Stimulated activated CD4-positive, alpha-beta T cell treated with anti-CD3 and anti-CD28 coated beads, Interleukin-4, amount 100 ng/mL, for 4 hours (primary cell): ENCODE measurements at regions not wholly inside any gene's neighbourhood (a gene's known extent, or its start where the extent isn't known, plus 50 kb on each side); places are given as distances from the start of the nearest gene placed in this dataset.
"Not testable (repeated sequence)": the region's sequence is repeated elsewhere in the genome, so short reads cannot be mapped to it uniquely, and the experiment has no call there.

ENCODE experiments used
- DNase-seq, 2 experiments: peaks; one replicate each; pipeline ENCODE4 v3.0.0-alpha.2; 2020

DNA sequence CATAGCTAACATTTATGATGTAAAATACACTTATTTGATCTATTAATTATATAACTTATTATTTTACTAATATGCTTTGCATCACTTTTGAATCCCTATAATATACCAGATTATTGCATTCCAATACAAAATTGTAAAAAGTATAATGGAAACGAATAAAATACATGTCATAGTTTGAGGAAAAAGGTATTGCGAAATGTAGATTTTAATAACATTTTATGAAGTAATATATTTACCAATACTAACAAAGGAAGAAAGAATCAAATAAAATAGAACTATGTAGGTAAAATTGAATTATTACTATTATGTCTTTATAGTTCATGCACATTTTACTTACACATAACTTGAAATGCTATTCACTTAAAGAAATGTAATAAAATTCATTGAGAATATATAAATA is 1300.2 kb downstream of the ADGRL3 start:
- DNase-seq = no peak

DNA sequence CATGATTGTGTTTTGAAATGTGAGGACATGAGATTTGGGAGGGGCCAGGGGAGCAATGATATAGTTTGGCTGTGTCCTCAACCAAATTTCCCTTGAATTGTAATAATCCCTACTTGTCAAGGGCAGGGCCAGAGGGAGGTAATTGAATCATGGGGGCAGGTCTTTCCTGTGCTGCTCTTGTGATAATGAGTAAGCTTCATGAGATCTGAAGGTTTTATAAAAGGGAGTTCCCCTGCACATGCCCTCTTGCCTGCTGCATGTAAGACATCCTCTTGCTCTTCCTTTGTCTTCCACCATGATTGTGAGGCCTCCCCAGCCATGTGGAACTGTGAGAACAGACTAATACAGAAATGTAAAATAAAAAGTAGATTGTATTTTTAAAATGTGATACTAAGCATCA is 1294.9 kb downstream of the ADGRL3 start:
- no peak for DNase-seq

DNA sequence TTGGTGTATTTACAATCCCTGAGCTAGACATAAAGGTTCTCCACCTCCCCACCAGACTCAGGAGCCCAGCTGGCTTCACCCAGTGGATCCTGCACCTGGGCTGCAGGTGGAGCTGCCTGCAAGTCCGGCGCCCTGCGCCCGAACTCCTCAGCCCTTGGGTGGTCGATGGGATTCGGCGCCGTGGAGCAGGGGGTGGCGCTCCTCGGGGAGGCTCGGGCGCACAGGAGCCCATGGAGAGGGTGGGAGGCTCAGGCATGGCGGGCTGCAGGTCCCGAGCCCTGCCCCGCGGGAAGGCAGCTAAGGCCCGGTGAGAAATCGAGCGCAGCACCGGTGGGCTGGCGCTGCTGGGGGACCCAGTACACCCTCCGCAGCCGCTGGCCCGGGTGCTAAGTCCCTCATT is 1291.6 kb downstream of the ADGRL3 start:
- DNase-seq = not testable (repeated sequence)

DNA sequence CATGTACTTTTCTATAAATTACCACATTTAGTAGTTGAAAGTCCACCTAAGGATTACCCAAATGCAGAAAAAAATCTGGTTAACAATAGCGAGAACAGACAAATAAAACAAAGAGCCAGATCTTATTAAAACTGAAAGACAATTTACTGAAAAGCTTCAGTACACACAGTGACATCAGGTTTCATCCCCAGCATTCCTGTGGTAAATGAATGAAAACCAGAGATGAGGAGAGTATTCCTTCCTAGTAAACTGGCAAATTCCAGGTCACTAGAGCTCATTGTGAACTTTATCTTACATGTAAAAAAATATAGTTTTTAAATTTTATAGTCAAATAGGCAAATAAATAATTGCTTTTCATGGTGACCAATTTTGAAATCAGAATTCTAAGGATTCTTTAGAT is 1290.5 kb downstream of the ADGRL3 start:
- DNase-seq = no peak

DNA sequence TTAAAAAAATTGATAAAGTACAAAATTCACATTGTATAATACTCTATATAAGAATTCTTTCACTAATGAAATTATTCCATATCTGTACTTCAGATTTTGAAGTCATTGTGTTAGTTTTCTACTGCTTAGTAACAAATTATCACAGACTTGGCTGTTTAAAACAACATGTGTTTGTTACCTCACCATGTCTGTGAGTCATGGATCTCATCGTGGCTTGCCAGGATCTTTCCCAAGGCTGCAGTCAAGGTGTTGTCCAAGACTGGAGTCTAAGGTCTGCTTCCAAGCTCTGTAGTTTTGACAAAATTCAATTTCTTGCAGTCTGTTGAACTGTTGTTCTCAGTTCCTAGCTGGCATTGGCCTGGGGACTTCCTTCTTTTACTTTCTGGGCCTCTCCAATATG is 1286.9 kb downstream of the ADGRL3 start:
- no peak for DNase-seq

DNA sequence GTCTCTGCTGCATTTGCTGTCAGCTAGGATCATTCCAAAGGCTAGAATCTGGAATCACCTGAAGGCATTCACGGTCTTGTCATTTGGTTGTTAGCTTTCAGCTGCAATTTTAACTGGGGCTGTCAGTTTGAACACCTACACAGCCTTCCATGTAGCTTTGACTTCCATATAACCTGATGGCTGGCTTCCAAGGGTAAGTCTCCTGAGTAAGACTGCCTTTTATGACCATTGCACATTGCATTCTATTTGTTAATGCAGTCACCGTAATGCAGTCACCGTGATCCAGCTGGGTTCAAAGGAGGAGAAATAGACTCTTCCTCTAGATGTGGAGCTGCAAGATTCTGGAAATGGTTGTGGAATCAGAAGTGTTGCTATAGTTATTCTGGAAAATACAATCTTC is 1284.2 kb downstream of the ADGRL3 start:
- DNase-seq = no peak

DNA sequence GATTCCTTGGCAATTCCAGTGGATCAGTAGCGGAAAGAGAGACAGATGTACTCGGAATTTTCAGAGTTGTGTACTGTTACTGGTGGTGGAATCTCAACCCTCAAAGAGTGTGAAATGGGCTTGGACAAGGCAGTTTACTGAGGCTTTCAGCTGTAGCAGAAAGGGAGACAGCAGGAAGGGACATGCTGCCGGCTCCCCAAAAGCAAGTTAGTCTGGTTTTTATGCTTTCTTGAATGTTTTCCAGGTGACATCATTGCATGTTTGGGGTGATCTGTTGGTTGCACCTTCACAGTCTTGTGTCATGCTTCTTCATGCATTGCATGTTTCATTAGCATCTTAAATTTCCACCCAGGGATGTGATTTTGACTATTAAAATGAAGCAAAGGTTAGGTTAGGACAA is 1282.2 kb downstream of the ADGRL3 start:
- no peak for DNase-seq

DNA sequence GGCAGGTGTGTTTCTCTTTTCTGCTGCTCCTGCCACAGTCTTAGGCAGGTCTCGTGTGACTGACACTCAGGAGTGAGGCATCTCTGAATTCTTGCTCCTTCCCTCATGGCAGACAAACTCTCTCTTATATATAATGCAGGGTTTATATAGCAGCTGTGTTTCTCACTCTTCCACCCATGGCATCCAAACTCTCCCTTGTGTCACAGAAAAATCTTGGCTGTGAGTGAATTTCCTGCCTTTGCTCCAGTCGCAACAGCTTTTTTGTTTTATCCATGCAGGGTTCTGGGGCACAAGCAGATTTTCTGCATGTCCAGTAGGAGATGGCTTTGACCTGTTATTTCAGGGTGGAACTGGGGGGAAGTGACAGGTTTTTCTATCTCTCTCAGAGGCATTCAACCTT is 1275.5 kb downstream of the ADGRL3 start:
- no peak for DNase-seq

DNA sequence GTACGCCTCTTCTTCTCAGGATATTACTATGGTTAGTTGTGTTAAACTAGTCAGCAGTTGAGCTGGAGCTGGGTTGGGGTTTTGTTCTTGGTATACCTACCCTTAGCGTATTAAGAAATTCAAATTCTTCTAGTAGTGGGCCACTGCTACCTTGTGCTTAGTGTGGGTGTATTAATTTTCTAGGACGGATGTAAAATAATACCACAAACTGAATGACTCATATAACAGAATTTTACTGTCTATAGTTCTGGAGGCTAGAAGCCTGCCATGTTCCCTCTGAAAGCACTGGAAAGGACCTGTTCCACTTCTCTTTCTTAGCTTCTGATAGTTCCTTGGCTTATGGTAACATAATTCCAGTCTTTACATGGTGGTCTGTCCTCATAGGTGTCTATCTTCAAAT is 1274.7 kb downstream of the ADGRL3 start:
- no peak for DNase-seq

DNA sequence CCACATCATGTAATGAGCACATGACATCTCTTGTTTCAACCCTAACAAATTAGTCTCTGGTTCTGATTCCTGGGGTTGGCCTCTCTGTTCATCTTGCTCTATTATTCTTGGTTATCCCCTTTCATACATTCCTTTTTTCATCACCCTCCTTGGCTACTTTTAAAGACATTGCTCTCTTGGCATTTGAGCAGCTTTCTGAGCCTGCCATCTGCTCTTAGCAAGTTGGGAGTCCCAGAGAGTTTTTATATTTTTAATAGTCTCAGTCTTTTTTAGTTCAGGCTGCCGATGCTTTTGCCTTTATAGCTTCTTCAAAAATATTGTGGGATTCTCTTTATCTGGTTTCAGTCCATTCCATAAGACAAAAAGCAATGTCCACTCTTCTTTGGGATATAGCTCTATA is 1270.9 kb downstream of the ADGRL3 start:
- DNase-seq = no peak

DNA sequence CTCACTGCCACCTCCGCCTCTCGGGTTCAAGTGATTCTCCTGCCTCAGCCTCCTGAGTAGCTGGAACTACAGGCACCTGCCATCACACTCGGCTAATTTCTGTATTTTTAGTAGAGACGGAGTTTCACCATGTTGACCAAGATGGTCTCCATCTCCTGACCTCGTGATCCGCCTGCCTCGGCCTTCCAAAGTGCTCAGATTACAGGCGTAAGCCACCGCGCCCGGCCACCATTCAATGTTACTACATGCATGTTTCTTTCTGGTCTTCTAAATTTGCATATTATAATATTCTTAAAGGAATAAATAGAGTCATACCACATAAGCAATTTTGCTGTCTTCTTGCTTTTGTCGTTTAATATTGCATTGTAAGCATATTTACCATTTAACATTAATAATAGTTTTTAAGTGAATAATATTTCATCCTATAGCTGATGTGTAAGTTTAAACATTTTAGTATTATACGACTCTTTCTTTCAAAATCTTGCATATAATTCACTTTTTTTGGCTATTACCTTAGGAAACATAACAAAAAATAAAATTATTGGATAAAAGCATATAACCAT is 1270.4 kb downstream of the ADGRL3 start:
- no peak for DNase-seq

DNA sequence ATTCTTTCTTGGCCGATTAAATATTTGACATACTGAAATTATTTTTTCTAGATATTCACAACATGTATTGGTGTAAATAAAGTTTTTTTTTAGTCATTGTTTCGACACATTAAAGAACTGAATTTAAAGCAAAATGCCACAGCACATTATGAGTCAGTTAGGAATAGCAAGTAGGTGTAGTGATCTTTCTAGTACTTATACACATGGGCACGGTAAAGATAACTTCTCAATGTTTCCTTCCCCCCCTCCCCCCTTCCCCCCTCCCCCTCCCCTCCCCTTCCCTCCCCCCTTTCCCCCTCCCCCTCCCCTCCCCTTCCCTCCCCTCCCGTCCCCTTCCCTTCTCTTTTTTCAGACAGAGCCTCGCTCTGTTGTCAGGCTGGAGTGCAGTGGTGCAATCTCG is 1269.9 kb downstream of the ADGRL3 start:
- no peak for DNase-seq

DNA sequence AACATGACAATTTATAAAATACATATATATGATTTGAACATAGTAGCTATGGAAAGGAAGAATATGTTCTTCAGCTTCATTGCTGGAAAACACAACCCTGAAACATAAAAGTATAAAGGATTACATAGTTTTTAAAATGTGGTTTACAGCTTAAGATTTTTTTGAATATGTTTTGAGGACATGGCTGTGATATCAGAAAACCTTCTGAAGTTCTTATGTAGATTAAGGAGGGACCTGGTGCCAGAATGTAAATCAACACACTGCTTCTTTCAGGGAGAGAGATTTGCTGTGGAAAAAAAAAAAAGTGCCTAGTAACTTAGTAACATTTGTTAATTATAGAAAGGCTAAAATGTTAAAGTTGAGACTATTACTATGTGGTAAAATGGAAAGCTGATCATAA is 1261.8 kb downstream of the ADGRL3 start:
- no peak for DNase-seq

DNA sequence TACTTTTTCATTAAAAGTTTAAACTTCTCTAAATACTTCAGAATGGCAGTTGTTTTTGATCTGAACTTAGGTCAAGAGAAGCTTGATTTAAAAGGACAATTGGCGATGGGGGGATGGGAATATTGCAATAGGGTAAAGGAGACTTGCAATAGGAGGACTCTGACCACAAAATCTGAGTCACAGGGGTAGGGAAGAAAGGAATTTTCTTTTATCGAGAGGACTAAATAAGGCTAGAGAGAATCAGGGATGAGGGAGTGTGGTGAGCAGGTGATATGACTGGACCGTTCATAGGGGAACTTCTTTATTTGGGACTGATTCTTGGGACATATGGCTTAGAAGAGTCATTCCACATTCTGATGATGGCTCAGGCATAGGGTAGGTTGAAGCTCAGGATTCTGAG is 1260.2 kb downstream of the ADGRL3 start:
- no peak for DNase-seq

DNA sequence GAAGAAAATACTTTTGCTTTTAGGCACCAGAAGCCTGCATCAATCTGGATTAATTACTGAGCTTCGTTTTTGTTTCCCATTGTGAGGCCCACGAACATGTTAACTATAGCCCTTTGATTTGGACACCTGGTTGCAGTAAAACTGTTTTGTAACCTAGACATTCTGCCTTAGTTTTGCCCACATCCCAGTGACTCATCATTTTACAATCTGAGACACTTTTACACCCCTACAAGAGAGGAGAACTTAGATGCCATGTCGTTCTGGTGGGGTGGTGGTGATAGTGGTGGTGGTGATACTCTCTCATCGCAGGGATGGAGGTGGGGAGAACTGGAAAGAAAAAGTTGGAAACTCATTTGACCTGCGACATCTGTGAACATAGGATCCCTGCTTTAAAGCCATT is 1257.2 kb downstream of the ADGRL3 start:
- no peak for DNase-seq

DNA sequence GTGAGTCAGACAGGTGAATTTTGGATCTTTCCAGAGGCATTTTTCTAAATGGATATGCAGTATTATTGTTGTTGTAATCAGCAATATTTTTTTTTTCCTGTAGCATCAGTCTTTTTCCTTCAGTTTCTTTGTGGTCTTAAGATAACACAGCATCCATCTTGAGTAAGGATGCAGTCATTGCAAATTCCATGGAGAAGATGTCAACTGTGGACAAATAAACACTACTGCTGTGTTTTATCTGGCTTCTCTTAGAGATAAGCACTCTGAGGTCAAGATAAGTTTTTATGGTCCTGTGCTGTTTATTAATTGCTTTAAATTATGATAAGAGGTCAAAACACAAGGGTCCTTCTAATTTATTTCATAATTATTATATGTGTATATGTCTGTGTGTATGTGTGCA is 1255.7 kb downstream of the ADGRL3 start:
- no peak for DNase-seq

DNA sequence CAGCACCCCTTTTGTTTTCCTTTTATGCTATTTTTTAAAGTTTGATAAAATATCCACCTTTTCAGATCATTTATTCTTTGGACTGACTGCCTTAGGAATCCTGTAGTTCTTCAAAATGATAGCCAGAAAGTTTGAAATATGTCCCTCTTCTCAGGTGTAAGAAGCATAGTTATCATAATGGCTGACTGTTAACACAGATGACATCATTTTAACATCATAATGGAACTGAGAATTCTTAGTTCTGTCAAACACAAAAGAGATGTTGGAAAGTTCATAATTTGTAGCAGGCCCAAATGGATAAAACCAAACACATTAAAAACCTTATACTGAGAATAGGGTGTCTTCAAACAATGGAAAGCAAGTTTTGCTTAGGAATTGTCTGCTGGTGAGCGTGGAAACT is 1254.4 kb downstream of the ADGRL3 start:
- DNase-seq = no peak

DNA sequence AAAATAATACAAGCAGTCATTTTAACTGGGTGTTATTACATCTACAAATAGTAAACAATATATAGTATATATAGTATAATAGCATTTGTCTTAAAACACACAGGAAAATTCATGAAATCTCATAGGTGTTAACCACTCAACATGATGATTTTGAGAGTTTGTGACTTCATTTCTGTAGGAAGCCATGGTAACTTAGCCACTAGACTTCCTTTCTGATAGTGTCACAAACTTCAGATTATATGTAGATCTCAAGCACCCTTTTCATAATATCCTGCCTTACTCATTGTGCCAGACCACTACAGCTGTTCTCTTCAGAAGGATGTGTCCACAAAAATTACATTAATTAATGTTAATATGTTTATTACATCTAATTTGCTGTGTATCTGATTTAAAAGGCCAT is 1250.6 kb downstream of the ADGRL3 start:
- DNase-seq = no peak

DNA sequence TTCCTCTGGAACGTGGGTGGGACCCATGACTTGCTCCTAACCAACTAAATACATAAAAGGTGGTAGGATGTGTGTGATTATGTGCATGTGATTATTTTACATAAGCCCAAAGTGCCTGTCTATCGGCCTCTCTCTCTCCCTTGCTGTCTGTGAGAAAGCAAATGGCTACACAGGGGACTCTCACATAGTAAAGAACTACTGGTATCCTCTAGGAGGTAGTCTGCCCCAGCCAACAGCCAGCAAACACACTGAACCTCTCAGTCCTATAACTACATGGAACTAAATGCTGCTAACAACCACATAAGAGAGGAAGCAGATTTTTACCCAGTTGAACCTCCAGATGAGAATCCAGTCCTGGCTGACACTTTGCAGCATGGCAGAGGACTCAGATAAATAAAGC is 1249.4 kb downstream of the ADGRL3 start:
- no peak for DNase-seq

DNA sequence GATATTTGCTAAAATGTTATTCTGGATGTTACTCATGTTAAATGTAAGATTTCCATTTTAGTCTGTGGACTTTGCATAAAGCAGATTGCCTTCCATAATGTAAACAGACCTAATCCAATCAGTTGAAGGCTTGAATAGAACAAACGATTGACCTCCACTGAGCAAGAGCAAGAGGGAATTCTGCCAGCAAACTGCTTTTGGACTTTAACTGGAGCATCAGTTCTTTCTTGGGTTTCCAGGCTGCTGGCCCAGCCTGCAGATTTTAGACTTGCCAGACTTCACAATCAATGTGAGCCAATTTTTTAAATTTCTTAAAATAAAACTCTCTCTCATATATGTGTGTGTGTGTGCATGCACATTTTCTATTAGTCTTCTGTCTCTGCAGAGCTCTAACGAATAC is 1248.8 kb downstream of the ADGRL3 start:
- no peak for DNase-seq

DNA sequence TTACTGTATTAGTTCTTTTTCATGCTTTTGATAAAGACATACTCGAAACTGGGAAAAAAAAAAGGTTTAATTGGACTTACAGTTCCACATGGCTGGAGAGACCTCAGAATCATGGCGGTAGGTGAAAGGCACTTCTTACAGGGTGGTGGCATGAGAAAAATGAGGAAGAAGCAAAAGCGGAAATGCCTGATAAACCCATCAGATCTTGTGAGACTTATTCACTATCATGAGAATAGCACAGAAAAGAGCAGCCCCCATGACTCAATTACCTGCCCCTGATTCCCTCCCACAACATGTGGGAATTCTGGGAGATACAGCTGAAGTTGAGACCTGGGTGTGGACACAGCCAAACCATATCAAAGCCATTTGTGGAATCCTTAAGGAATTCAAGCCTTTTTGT is 1238.9 kb downstream of the ADGRL3 start:
- DNase-seq = no peak

DNA sequence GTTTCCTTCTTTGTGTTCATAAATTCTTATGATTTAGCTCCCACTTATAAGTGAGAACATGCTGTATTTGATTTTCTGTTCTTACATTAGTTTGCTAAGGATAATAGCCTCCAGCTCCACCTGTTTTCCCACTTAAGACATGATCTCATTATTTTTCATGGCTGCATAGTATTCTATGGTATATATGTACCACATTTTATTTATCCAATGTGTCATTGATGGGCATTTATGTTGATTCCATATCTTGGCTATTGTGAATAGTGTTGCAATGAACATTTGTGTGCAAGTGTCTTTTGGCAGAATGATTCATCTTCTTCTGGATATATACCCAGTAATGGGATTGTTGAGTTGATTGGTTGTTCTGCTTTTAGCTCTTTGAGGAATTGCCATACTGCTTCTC is 1234.8 kb downstream of the ADGRL3 start:
- no peak for DNase-seq

DNA sequence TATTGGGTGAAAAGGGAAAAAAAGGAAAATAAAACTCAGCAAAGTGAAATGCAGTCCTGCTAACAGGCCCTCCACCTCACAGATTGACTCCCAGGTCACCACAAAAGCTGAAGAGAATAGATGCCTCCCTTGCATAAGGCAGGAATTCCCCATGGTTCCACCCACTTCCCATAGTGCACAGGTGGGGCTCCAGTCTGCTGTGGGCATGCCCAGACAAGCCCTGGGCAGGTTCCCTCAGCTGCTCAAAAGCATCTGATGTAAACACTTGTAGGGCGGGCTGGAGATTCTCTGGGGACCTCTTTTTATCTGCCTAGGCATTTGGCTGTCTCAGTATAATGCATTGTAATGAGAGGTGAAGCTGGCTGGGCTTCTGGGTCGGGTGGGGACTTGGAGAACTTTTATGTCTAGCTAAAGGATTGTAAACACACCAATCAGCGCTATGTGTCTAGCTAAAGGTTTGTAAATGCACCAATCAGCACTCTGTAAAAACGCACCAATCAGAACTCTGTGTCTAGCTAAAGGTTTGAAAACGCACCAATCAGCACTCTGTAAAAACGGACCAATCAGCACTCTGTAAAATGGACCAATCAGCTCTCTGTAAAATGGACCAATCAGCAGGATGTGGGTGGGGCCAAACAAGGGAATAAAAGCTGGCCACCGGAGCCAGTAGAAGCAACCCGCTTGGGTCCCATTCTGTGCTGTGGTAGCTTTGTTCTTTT is 1231.5 kb downstream of the ADGRL3 start:
- not testable (repeated sequence) for DNase-seq

DNA sequence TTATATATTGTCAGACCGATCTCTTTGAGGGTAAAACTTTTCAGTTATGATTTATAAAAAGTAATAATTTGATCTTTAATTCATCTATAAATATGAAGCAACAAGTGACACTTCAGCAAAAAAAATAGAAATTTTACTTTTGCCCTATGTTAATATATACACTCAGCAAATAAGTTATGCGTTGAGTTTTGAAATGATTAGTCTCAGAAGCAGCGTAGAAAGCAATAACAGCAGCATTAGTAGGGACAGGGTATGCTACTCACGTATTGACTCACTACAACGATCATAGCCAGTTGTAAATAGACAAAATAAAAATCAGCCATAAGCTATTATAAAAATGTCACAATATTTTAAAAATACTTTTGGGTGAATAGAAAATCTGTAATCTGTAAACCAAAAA is 1229.2 kb downstream of the ADGRL3 start:
- DNase-seq = no peak

DNA sequence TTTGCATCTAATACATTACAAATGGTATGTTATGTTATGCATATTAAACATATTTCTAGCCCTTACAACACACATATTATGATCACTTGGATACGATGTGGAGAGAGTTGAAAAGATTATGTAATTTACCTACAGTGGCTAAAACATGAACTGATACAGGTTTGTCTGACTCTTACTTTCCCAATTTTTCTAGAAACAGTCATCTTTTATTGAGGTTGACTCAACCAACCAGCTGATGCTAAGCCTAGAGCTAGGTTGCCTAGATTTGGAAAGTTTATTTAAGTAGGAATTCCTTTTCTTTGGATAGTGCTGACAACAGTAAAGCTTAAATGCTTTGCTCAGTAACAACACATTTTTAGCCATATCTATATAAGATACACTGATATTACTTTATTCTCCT is 1215.1 kb downstream of the ADGRL3 start:
- no peak for DNase-seq
